ENCODE measurements at regions not wholly inside any gene's neighbourhood (a gene's known extent, or its start where the extent isn't known, plus 50 kb on each side); places are given as distances from the start of the nearest gene placed in this dataset.

DNA sequence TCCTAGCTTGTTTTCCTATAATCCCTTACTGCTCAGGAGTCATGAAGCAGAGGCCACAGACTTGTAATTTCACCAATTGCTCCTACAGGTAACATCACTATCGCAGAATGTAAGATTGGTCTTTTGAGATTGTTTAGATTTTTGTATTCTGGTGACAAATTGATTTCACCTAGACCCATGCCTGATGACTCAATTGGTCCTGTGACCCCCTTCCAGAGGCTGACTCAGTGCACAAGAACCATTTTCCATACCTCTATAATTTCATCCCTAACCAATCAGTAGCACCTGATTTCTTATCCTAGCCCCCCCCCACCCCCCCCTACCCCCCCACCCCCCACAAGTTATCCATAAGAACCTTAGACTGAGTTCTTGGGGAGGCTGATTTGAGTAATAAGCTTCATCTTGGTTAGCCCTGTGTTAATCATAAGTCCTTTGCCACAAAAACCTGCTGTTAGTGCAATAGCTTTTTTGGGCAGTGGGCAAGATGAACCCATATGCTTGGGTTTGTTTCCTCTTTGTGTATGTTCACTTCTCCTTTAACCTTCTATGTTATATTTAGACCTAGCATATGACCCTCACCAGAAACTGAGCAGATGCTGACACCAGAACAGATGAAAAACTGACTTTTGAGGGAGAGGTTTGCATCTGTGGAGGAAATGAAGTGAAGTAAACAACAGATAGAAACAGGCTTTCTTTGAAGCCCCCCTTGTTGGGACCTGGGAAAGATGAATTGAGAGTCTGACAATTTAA lies 187.1 kb downstream of the KIF20B start:
- Histone ChIP-seq H3K9me3 (replicated peaks; ENCODE audit: low read length) (no peaks in the 10 kb centered on the region), H3K36me3 (ENCODE audit: insufficient read depth, low read length) (no peaks in the 10 kb centered on the region), H3K4me2 (ENCODE audit: low read length) (no peak overlapping the region), H3K27me3 (ENCODE audit: control insufficient read depth, insufficient read depth, low read length) (peaks cover 39% of the 10 kb centered on the region), H3K9ac (ENCODE audit: low read depth, low read length) (no peak overlapping the region), H3K4me1 (ENCODE audit: control insufficient read depth, insufficient read depth, low read length) (no peaks in the 10 kb centered on the region), H3K4me3 (ENCODE audit: low read length) (no peak overlapping the region)

DNA sequence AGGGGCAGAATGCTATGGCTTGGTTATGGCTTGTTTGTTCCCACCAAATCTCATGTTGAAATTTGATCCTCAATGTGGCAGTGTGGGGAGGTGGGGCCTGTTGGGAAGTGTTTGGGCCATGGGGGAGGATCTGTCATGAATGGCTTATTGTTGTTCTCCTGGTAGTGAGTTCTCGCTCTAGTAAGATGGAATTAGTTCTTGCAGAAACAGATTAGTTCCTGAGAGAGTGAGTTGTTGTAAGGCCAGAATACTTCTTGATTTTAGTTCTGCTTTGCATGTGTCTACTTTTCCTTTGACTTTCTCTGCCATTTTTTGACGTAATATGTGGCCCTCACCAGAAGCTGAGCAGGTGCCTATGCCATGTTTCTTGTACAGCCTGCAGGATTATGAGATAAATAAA lies 188.2 kb downstream of the KIF20B start:
- Histone ChIP-seq H3K4me2 (ENCODE audit: low read length) (no peak overlapping the region), H3K9ac (ENCODE audit: low read depth, low read length) (no peak overlapping the region), H3K36me3 (ENCODE audit: insufficient read depth, low read length) (no peaks in the 10 kb centered on the region), H3K4me1 (ENCODE audit: control insufficient read depth, insufficient read depth, low read length) (no peaks in the 10 kb centered on the region), H3K9me3 (replicated peaks; ENCODE audit: low read length) (no peaks in the 10 kb centered on the region), H3K27me3 (ENCODE audit: control insufficient read depth, insufficient read depth, low read length) (peaks cover 36% of the 10 kb centered on the region), H3K4me3 (ENCODE audit: low read length) (no peak overlapping the region)

DNA sequence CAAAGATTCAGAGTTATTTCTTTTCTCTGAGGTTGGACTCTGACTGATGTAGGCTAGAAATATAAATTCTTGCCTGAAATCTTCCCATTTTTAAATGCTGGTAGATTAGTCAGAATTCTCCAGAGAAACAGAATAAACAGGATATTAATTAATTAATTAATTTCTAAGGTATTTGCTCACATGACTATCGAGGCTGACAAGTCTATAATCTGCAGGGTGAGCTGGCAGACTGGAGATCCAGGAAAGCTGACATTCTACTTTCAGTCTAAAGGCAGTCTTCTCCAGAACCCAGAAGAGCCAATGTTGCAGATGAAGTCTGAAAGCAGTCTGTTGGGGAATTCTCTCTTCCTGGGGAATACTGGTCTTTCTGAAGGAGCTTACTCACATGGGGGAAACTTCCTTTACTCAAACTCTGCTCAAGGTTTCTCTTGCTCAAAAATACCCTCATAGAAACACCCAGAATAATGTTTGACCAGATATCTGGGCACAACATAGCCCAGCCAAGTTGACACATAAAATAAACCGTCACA lies 189.7 kb downstream of the KIF20B start:
- no peak overlapping the region for H3K9ac ChIP-seq (ENCODE audit: low read depth, low read length)
- no peak overlapping the region for H3K4me2 ChIP-seq (ENCODE audit: low read length)
- no peaks in the 10 kb centered on the region for H3K9me3 ChIP-seq (replicated peaks; ENCODE audit: low read length)
- peaks cover 36% of the 10 kb centered on the region for H3K27me3 ChIP-seq (ENCODE audit: control insufficient read depth, insufficient read depth, low read length)
- no peak overlapping the region for H3K4me3 ChIP-seq (ENCODE audit: low read length)
- H3K4me1 ChIP-seq (ENCODE audit: control insufficient read depth, insufficient read depth, low read length), result no peaks in the 10 kb centered on the region
- no peaks in the 10 kb centered on the region for H3K36me3 ChIP-seq (ENCODE audit: insufficient read depth, low read length)

DNA sequence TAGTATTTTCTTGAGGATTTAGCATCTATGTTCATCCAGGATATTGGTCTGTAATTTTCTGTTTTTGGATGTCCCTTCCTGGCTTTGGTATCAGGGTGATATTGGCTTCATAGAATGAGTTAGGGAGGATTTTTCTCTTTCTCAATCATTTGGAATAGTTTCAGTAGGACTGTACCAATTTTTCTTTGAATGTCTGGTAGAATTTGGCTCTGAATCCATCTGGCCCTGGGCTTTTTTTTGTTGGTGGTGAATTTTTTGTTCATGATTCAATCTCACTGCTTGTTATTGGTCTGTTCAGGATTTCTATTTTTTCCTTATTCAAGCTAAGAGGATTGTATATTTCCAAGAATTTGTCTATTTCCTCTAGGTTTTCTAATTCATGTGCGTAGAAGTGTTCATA lies 192.7 kb downstream of the KIF20B start:
- Histone ChIP-seq H3K4me3 (ENCODE audit: low read length) (no peak overlapping the region), H3K9ac (ENCODE audit: low read depth, low read length) (no peak overlapping the region), H3K4me1 (ENCODE audit: control insufficient read depth, insufficient read depth, low read length) (no peaks in the 10 kb centered on the region), H3K36me3 (ENCODE audit: insufficient read depth, low read length) (no peaks in the 10 kb centered on the region), H3K9me3 (replicated peaks; ENCODE audit: low read length) (no peaks in the 10 kb centered on the region), H3K27me3 (ENCODE audit: control insufficient read depth, insufficient read depth, low read length) (peaks cover 21% of the 10 kb centered on the region), H3K4me2 (ENCODE audit: low read length) (no peak overlapping the region)

DNA sequence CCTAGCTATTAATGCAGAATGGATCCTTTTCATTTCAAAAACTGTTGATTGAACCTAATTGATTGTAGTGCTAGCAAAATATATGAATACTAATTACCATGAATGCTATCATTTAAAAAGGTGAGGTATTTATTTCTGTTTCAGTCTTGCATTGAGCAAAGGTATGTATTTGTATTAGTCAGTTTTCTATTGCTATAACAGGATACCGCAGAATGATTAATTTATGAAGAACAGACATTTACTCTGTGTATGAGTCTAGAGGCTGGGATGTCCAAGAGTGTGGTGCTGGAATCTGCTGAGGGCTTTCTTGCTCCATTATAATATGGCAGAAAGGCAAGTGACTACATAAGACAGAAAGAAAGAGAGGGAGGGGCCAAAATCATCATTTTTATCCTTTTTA lies 199.2 kb downstream of the KIF20B start:
- no peaks in the 10 kb centered on the region for H3K9me3 ChIP-seq (replicated peaks; ENCODE audit: low read length)
- H3K4me3 ChIP-seq (ENCODE audit: low read length), result no peak overlapping the region
- H3K4me1 ChIP-seq (ENCODE audit: control insufficient read depth, insufficient read depth, low read length), result no peaks in the 10 kb centered on the region
- no peak overlapping the region for H3K4me2 ChIP-seq (ENCODE audit: low read length)
- no peaks in the 10 kb centered on the region for H3K36me3 ChIP-seq (ENCODE audit: insufficient read depth, low read length)
- H3K9ac ChIP-seq (ENCODE audit: low read depth, low read length), result no peak overlapping the region
- H3K27me3 ChIP-seq (ENCODE audit: control insufficient read depth, insufficient read depth, low read length), result peaks cover 19% of the 10 kb centered on the region

DNA sequence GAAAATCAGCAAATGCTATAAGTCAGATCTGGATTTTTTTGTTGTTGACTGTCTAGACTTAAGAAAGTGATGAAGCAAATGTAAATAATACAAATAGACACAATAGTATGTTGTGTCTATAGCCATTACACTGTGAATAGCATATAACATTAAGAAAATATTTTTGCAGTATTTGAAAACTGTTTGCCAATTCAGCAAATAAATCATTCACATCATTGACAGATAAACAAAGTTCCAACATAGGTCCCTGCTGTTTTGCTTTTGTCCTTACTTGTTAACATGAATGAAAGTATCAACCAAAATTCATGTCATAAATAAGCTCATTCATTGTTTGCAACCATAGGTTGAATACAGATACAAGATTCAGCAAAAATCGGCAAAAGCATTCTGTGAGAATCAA lies 200.5 kb downstream of the KIF20B start:
- H3K9ac ChIP-seq (ENCODE audit: low read depth, low read length), result no peak overlapping the region
- H3K4me1 ChIP-seq (ENCODE audit: control insufficient read depth, insufficient read depth, low read length), result no peaks in the 10 kb centered on the region
- H3K27me3 ChIP-seq (ENCODE audit: control insufficient read depth, insufficient read depth, low read length), result peaks cover 12% of the 10 kb centered on the region
- H3K4me2 ChIP-seq (ENCODE audit: low read length), result no peak overlapping the region
- H3K36me3 ChIP-seq (ENCODE audit: insufficient read depth, low read length), result no peaks in the 10 kb centered on the region
- no peaks in the 10 kb centered on the region for H3K9me3 ChIP-seq (replicated peaks; ENCODE audit: low read length)
- no peak overlapping the region for H3K4me3 ChIP-seq (ENCODE audit: low read length)

DNA sequence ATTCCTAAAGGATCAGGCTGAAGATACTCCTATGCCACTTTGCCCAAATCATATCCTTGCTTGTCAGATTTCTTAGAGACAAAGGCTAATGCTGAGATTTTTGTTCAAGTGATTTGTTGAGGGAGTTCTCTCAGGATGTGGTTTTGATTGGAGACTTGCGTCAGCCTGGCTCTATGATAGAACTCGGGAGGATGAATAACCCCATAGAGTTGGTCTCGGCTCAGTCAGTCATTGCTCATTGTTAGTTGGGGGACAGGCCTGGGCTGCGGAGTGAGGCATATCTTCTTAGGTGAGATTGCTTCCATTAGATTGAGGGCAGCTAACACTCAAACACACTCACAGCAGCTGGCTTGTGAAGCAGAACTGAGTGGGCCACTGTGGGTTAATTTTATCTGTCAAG lies 203.4 kb downstream of the KIF20B start:
- H3K4me2 ChIP-seq (ENCODE audit: low read length), result no peak overlapping the region
- H3K27me3 ChIP-seq (ENCODE audit: control insufficient read depth, insufficient read depth, low read length), result peaks cover 12% of the 10 kb centered on the region
- H3K4me3 ChIP-seq (ENCODE audit: low read length), result no peak overlapping the region
- H3K9ac ChIP-seq (ENCODE audit: low read depth, low read length), result no peak overlapping the region
- no peaks in the 10 kb centered on the region for H3K9me3 ChIP-seq (replicated peaks; ENCODE audit: low read length)
- no peaks in the 10 kb centered on the region for H3K36me3 ChIP-seq (ENCODE audit: insufficient read depth, low read length)
- H3K4me1 ChIP-seq (ENCODE audit: control insufficient read depth, insufficient read depth, low read length), result no peaks in the 10 kb centered on the region

DNA sequence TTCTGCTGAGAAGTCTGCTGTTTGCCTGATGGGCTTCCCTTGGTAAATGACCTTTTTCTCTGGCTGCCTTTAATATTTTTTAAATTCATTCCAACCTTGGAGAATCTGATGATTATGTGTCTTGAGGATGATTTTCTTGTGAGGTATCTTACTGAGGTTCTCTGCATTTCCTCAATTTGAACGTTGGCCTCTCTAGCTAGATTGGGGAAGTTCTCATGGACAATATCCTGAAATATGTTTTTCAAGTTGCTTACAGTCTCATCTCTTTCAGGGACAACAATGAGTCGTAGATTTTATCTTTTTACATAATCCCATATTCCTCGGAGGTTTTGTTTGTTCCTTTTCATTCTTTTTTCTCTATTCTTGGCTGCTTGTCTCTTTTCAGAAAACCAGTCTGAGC lies 208.4 kb downstream of the KIF20B start:
- Histone ChIP-seq H3K4me1 (ENCODE audit: control insufficient read depth, insufficient read depth, low read length) (no peaks in the 10 kb centered on the region), H3K36me3 (ENCODE audit: insufficient read depth, low read length) (no peaks in the 10 kb centered on the region), H3K9me3 (replicated peaks; ENCODE audit: low read length) (no peaks in the 10 kb centered on the region), H3K27me3 (ENCODE audit: control insufficient read depth, insufficient read depth, low read length) (peaks cover 3% of the 10 kb centered on the region), H3K4me3 (ENCODE audit: low read length) (no peak overlapping the region), H3K9ac (ENCODE audit: low read depth, low read length) (no peak overlapping the region), H3K4me2 (ENCODE audit: low read length) (no peak overlapping the region)

DNA sequence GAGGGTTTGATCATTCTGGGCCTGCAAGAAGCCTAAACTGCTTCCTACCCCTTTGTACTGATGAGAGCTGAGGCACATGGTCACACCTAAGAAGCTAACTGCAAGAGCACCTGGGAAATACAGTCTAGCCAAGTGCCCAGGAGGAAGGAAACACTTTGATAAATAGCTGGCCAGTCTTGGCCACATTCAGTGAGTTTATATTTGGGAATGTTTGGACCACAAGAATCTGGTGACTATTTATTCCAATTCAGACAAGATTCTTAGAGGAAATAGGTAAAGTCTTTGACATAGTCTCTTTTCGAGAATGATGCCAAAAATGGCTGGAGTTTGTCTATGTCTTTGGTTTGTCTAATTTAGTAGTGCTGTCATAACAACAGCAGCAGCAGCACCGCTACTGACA lies 213.6 kb downstream of the KIF20B start:
- H3K36me3 ChIP-seq (ENCODE audit: insufficient read depth, low read length), result no peaks in the 10 kb centered on the region

DNA sequence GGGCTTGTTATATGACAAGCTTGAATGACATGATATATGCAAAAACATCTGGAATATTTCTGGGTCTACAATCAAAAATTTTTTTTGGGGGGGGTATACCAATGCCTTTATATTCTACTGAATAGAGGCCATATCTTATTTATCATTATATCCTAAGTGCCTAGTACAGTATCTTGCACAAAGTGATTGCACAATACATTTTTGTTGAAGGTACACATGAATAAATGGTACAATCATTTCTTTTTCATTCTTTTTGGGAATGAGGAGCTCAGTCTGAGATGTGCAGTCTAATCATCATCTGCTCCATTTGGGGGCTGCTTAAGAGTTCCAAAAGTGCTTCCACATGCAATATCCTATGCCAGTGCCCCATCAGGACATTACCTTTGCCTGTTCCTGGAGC lies 214.6 kb downstream of the KIF20B start:
- Histone ChIP-seq H3K36me3 (ENCODE audit: insufficient read depth, low read length) (no peaks in the 10 kb centered on the region), H3K4me2 (ENCODE audit: low read length) (no peak overlapping the region), H3K9me3 (replicated peaks; ENCODE audit: low read length) (no peaks in the 10 kb centered on the region), H3K27me3 (ENCODE audit: control insufficient read depth, insufficient read depth, low read length) (peaks cover 9% of the 10 kb centered on the region), H3K4me1 (ENCODE audit: control insufficient read depth, insufficient read depth, low read length) (no peaks in the 10 kb centered on the region), H3K9ac (ENCODE audit: low read depth, low read length) (no peak overlapping the region), H3K4me3 (ENCODE audit: low read length) (no peak overlapping the region)

More for the DNA sequence above, 213.6 kb downstream of the KIF20B start:
- H3K27me3 ChIP-seq (ENCODE audit: control insufficient read depth, insufficient read depth, low read length), result peaks cover 9% of the 10 kb centered on the region
- H3K9ac ChIP-seq (ENCODE audit: low read depth, low read length), result no peak overlapping the region
- no peaks in the 10 kb centered on the region for H3K4me1 ChIP-seq (ENCODE audit: control insufficient read depth, insufficient read depth, low read length)
- H3K4me3 ChIP-seq (ENCODE audit: low read length), result no peak overlapping the region
- H3K4me2 ChIP-seq (ENCODE audit: low read length), result no peak overlapping the region
- no peaks in the 10 kb centered on the region for H3K9me3 ChIP-seq (replicated peaks; ENCODE audit: low read length)

DNA sequence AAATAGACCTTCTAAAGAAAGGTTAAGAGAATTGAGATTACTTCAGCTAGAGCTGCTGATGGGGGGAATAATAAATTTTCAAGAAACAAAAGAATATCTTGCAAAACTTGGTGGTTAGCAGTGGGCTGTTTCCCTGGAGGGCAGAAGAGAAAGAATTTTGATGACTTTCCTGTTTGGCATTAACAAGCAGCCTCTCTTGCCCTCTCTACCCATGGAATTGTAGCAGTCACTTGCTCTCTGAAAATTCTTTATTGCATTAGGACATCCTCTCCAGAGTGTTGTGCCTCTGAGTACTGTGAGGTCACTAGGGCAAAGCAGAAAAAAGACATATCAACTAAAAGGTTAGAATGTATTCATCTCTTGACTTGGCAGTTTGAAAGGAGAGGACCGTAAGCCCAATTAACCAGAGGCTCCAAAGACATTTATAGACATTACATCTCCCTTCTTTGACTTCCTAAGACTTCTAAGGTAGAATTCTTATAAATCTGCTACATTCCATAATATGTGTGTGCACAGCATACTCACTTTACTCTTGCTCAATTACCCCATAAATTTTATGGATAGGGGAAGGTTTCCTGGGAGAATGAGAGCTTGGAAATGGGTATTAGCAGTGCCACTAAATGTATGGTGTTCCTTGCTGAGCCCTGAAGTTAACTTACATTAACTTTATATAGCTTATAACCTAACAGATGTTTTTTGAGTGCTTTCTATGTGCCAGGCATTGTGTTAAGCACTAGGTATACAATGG lies 215.3 kb downstream of the KIF20B start:
- no peaks in the 10 kb centered on the region for H3K36me3 ChIP-seq (ENCODE audit: insufficient read depth, low read length)
- no peak overlapping the region for H3K4me3 ChIP-seq (ENCODE audit: low read length)
- H3K27me3 ChIP-seq (ENCODE audit: control insufficient read depth, insufficient read depth, low read length), result peaks cover 12% of the 10 kb centered on the region
- no peak overlapping the region for H3K4me2 ChIP-seq (ENCODE audit: low read length)
- H3K4me1 ChIP-seq (ENCODE audit: control insufficient read depth, insufficient read depth, low read length), result no peaks in the 10 kb centered on the region
- H3K9ac ChIP-seq (ENCODE audit: low read depth, low read length), result no peak overlapping the region
- no peaks in the 10 kb centered on the region for H3K9me3 ChIP-seq (replicated peaks; ENCODE audit: low read length)

All from skeletal muscle satellite cell (primary cell).